GM12891 (cell line): ENCODE measurements at regions not wholly inside any gene's neighbourhood (a gene's known extent, or its start where the extent isn't known, plus 50 kb on each side); places are given as distances from the start of the nearest gene placed in this dataset.

Experiments used
- DNase-seq: peaks from one replicate; pipeline ENCODE4 v3.0.0; 2011; ENCODE audit warnings: low spot score; ENCODE audit not compliant: insufficient read length
- FAIRE-seq: peaks from 2 replicates; lab custom pipeline; 2011; peaks lifted over from hg19 to GRCh38; lab: Jason Lieb, UNC
- PAX5 ChIP-seq: IDR thresholded peaks from 2 replicates; pipeline ENCODE4 v1.6.1; 2011; ENCODE audit warnings: low read length, moderate library complexity, mild to moderate bottlenecking; ENCODE audit not compliant: insufficient read depth, severe bottlenecking
- POLR2A ChIP-seq: IDR thresholded peaks from 2 replicates; pipeline ENCODE4 v1.6.1; 2011; ENCODE audit warnings: low read depth, low read length, control low read depth
- POLR2AphosphoS5 ChIP-seq: IDR thresholded peaks from 2 replicates; pipeline ENCODE4 v1.6.1; 2011; ENCODE audit warnings: low read depth, low read length, control low read depth
- POU2F2 ChIP-seq: IDR thresholded peaks from 2 replicates; pipeline ENCODE4 v1.6.1; 2011; ENCODE audit warnings: low read depth, mild to moderate bottlenecking, control low read depth, low read length, moderate library complexity
- SPI1 ChIP-seq: IDR thresholded peaks from 2 replicates; pipeline ENCODE4 v1.6.1; 2011; ENCODE audit warnings: low read depth, low read length, control low read depth
- TAF1 ChIP-seq: IDR thresholded peaks from 2 replicates; pipeline ENCODE4 v1.6.1; 2011; ENCODE audit warnings: low read depth, low read length, control low read depth

DNA sequence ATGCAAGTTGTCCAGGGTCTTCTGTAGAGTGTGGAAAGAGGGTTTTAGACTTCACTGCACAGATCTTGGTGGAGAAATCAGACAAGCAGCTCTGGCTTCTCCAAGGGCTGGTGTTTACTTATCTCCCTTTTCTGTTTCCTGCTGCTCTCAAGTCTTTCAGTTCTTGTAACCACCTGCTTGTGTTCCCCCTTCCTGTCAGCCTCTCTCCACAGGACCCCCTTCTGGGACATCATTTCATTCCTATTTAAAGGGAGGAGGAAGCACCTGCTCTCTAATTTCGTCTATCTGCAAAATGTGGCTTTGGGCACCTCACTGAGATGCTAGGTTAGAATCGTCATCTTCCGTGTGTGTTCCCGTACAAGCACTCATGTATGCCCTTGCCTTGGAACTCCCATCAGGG is 636.2 kb downstream of the MTRR start:
- no peak for DNase-seq
- TF ChIP-seq TAF1 = no peak
- no peak for TF ChIP-seq POLR2AphosphoS5
- TF ChIP-seq SPI1 = no peak
- TF ChIP-seq POLR2A = no peak
- TF ChIP-seq PAX5 = no peak
- TF ChIP-seq POU2F2 = no peak
- no peak for FAIRE-seq

DNA sequence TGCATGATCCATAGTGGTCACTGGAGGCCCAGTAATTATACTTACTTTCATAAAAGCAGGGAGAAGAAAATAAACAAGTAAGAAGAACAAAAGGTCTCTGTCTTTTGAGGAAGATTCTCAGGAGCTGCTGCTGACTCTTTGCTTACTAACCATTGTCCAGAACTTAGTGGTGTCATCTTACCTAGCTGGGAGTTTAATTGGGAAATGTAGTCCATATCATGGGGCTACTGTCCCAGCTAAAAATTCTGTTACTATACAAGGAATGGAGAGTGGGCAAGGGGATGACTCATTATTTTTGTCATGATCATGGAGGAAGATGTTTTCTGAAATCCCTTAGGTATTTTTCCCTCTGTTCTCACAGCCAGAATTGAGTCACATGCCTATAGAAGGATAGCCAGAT is 639.3 kb downstream of the MTRR start:
- no peak for FAIRE-seq
- DNase-seq = no peak
- TF ChIP-seq POLR2A (no peak), SPI1 (no peak)

DNA sequence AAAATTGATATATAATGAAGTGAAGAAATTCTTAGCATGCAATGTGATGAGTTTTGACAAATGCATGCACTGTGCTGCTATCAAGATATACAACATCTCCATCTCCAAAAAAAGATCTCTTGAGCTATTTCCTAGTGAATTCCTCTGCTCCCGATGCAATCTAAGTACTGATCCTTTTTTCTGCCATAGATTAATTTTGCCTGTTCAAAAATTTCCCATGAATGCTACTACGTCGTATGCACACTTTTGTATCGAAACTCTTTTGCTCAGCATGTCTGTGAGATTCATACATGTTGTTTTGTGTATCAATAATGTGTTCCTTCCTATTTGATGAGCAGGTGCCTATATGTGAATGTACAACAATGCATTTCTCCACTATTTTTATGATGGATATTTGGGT is 647.4 kb downstream of the MTRR start:
- FAIRE-seq (no peak), DNase-seq (no peak)
- TF ChIP-seq POLR2AphosphoS5 (no peak), PAX5 (no peak), POU2F2 (no peak), TAF1 (no peak), POLR2A (no peak), SPI1 (no peak)

DNA sequence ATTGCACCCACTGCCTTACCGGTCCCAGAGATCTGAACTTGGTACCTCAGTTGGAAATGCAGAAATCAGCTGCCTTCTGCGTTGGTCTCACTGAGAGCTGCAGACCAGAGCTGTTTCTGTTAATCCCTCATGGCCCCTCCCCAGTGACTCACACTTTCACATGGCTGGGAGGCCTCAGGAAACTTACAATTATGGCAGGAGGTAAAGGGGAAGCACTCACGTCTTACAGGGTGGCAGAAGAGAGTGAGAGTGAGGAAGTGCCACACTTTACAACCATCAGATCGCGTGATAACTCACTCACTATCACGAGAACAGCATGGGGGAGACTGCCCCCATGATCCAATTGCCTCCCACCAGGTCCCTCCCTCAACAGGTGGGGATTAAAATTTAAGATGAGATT is 648.5 kb downstream of the MTRR start:
- DNase-seq (no peak), FAIRE-seq (no peak)

DNA sequence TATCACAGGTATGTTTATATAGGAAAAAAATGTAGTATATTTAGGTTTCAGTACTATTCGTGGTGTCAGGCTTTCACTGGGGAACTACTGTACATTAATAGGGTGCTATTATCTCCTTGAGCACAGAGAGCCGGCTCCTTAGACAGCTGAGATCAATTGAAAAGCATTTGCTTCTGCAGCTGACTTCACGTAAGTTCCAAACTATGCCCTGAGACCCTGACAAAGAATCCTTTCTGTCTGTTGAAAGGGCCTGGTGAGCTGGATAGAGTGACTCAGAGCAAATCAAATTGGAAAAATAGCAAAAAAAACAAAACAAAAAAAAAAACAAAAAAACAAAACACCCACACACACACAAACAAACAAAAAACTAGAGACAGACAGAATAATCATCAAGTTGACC is 652.0 kb downstream of the MTRR start:
- TF ChIP-seq POLR2A (no peak), POU2F2 (no peak)
- DNase-seq (no peak), FAIRE-seq (no peak)

More for the DNA sequence above, 648.5 kb downstream of the MTRR start:
- TF ChIP-seq POLR2A = no peak
- TF ChIP-seq POLR2AphosphoS5 = no peak
- TF ChIP-seq TAF1 = no peak
- TF ChIP-seq PAX5 = no peak
- TF ChIP-seq POU2F2 = no peak
- TF ChIP-seq SPI1 = no peak

DNA sequence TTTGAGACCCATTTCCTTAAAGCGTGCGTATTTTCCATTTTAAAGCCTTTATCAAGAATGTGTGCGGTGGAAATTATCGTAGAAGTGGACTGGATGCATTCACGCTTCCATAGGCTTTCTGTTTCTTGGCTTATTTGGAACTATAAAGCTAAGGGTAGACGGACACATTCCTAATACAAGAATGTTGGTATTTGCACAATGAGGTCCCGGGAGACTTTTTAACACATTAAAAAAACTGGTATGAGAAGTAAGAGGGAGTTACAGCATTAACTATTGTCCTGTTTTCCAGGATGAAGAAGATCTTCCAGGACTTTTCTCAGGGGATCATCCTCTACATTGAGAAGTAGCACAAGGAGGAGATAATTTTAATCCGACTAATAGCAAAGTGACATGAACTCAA is 653.0 kb downstream of the MTRR start:
- DNase-seq (no peak), FAIRE-seq (no peak)
- no peak for TF ChIP-seq PAX5
- TF ChIP-seq POLR2AphosphoS5 = no peak

DNA sequence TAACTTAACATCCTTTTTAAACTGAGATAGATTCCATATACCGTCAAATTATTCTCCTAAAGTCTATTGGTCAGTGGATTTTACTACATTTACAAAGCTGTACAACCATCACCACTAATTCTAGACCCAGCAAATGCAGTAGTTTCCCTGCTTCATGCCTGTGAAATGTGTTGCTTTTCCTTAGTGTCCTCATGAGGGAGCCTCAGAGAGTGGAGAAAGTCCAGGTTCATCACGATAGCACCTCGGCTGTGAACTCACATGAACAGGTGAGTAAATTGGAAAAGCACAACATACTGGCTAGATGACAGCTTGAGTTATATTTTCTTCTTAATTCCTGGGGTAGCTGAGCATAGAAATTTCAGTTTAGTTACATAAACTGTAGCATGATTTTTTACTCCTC is 653.7 kb downstream of the MTRR start:
- no peak for DNase-seq
- no peak for FAIRE-seq

DNA sequence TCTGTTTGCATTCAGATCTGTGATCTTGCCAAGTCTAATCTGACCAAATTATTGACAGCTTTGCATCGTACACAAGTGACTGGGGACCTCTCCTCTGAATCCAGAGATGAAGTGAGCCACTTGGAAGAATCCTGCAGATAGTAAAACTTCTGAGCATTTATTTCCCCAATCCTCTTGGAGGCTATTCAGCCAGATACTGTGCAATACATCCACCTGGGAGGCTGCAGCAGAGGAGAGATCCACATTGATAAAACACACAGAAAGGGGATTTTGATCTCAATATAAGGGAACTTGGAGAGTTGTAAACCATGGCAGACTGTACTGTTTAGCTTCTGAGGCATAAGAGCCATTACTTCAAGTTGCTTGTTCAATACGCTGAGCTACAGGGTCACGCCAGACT is 654.6 kb downstream of the MTRR start:
- DNase-seq (no peak), FAIRE-seq (no peak)
- TF ChIP-seq POU2F2 = no peak
- no peak for TF ChIP-seq SPI1
- no peak for TF ChIP-seq TAF1
- TF ChIP-seq PAX5 = no peak
- no peak for TF ChIP-seq POLR2AphosphoS5
- no peak for TF ChIP-seq POLR2A

More for the DNA sequence above, 653.7 kb downstream of the MTRR start:
- TF ChIP-seq TAF1 = no peak
- TF ChIP-seq SPI1 = no peak
- TF ChIP-seq POLR2AphosphoS5 = no peak
- no peak for TF ChIP-seq POU2F2
- no peak for TF ChIP-seq POLR2A
- no peak for TF ChIP-seq PAX5

DNA sequence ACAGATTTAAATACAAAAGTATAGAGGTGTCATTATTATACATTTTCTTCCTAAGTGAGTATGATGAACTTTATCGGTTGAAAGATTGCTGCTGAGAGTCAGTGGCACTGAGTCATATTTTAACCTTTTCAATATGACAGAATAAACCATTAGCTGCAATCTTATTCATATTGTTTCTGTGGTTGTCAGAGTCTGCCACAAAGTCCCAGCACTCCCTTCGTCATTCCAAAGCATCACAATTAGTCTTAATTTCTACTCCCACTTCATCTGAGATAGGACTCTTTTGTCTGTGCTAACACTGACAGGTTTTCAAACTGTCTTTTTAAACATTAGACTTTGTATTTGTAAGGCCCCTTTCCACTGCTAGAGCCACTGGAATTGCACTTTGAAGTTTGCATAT is 656.9 kb downstream of the MTRR start:
- TF ChIP-seq SPI1 (no peak), PAX5 (no peak), POLR2A (no peak), TAF1 (no peak)
- no peak for FAIRE-seq
- no peak for DNase-seq

DNA sequence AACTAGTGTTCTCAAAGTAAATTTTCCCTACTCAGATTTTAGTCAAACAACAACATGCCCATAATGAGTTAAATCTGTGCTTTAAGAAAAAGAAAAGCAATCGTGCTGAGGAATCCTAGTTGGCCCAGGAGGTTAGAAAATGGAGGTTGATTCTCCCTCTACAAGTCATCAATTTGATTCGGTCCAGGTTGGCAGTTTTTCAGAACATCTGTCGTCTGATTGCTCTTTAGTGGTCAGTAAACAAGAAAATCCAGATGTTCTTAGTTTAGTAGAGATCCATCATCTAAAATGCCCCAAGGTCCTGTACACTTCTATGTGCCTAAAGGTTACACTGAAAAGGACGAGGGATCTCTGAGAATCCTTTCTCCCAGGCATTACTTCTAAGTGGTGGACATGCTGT is 659.2 kb downstream of the MTRR start:
- FAIRE-seq = no peak
- no peak for DNase-seq
- TF ChIP-seq TAF1 = no peak
- TF ChIP-seq POU2F2 = no peak
- TF ChIP-seq POLR2AphosphoS5 = no peak
- no peak for TF ChIP-seq POLR2A
- TF ChIP-seq PAX5 = no peak
- no peak for TF ChIP-seq SPI1

DNA sequence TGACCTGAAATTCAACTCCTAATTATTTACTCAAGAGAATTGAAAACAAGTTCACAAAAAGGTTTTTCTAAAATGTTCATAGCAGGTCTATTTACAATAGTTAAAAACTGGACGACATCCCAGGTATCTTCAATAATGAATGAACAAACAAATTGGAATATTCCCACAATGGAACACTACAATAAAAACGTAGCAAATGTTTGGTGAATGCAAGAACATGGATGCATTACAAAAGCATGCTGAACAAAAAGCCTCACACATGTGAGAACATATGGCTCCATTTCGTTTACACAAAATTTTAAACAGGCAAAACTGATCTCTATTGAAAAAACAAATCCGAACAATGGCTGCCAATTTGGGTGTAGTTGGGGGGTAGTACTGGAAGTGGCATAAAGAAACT is 669.9 kb downstream of the MTRR start:
- DNase-seq (no peak), FAIRE-seq (no peak)
- no peak for TF ChIP-seq POU2F2
- no peak for TF ChIP-seq POLR2A
- TF ChIP-seq POLR2AphosphoS5 = no peak
- TF ChIP-seq PAX5 = no peak
- TF ChIP-seq TAF1 = no peak
- no peak for TF ChIP-seq SPI1
